Thoracic aorta (tissue), 2 donors: ENCODE measurements at regions not wholly inside any gene's neighbourhood (a gene's known extent, or its start where the extent isn't known, plus 50 kb on each side); places are given as distances from the start of the nearest gene placed in this dataset.

Experiments used
- ATAC-seq: fragments of 150-250 bp; one replicate; pipeline ENCODE4 v1.8.0; 2017; ENCODE audit warnings: low read depth; ENCODE audit not compliant: insufficient number of reproducible peaks, low FRiP score
- DNase-seq: peaks from one replicate; pipeline ENCODE4 v3.0.0-alpha.2; 2020; ENCODE audit warnings: low spot score
- H3K27ac ChIP-seq, 2 donors: fragments of 200-600 bp; sonication (generic); 1 replicate in 1 of 2; 2 replicates in 1 of 2; pipeline ENCODE4 v1.5.1; 2016; ENCODE audit warnings: mild to moderate bottlenecking in 2 of 2, moderate library complexity in 2 of 2
- H3K27me3 ChIP-seq: fragments of 200-600 bp; sonication (generic); replicated peaks from 2 replicates; pipeline ENCODE4 v1.6.0; 2016; ENCODE audit warnings: mild to moderate bottlenecking; ENCODE audit not compliant: insufficient read depth
- H3K36me3 ChIP-seq: fragments of 200-600 bp; sonication (generic); one replicate; pipeline ENCODE4 v1.5.1; 2016
- H3K4me1 ChIP-seq, 2 donors: fragments of 200-600 bp; sonication (generic); 1 replicate in 1 of 2; 2 replicates in 1 of 2; pipeline versions ENCODE4 v1.5.1 to v1.6.0; 2016; ENCODE audit warnings: low read depth in 2 of 2, mild to moderate bottlenecking in 1 of 2; ENCODE audit not compliant: control insufficient read depth in 1 of 2
- H3K4me3 ChIP-seq: fragments of 200-600 bp; sonication (generic); 2 replicates; pipeline ENCODE4 v1.5.1; 2016; ENCODE audit warnings: mild to moderate bottlenecking
- H3K9me3 ChIP-seq: fragments of 200-600 bp; sonication (generic); 2 replicates; pipeline ENCODE4 v1.5.1; 2016
- CTCF ChIP-seq: fragments of 200-600 bp; sonication (generic); IDR thresholded peaks from one replicate; pipeline ENCODE4 v1.5.1; 2019; ENCODE audit warnings: antibody characterized with exemption

GRCh38 chr3:165476399-165477060, 280.3 kb upstream of the SLITRK3 start:
- TF ChIP-seq CTCF = no peak
- DNase-seq (no peak), ATAC-seq (no peak)
- Histone ChIP-seq H3K27ac (no peak overlapping the region), H3K4me1 (no peaks in the 10 kb centered on the region), H3K4me3 (no peak overlapping the region), H3K27me3 (no peaks in the 10 kb centered on the region), H3K9me3 (peaks cover 7% of the 10 kb centered on the region), H3K36me3 (no peaks in the 10 kb centered on the region)

- Histone ChIP-seq H3K4me3 (no peak overlapping the region), H3K27me3 (no peaks in the 10 kb centered on the region), H3K36me3 (no peaks in the 10 kb centered on the region), H3K27ac (no peak overlapping the region), H3K4me1 (peaks cover 0 to 4% of the 10 kb centered on the region in 2 donors), H3K9me3 (no peaks in the 10 kb centered on the region)
- DNase-seq (no peak), ATAC-seq (no peak)
- TF ChIP-seq CTCF = no peak
Measured at GRCh38 chr3:165466856-165467255, 270.7 kb upstream of the SLITRK3 start.

- Histone ChIP-seq H3K27ac (no peak overlapping the region), H3K4me3 (no peak overlapping the region), H3K27me3 (no peaks in the 10 kb centered on the region), H3K36me3 (no peaks in the 10 kb centered on the region), H3K9me3 (no peaks in the 10 kb centered on the region), H3K4me1 (peaks cover 0 to 4% of the 10 kb centered on the region in 2 donors)
- ATAC-seq (no peak), DNase-seq (no peak)
- TF ChIP-seq CTCF = no peak
Measured at GRCh38 chr3:165464736-165465135, 268.6 kb upstream of the SLITRK3 start.

- Histone ChIP-seq H3K27ac (no peak overlapping the region), H3K4me3 (no peak overlapping the region), H3K9me3 (no peaks in the 10 kb centered on the region), H3K4me1 (peaks cover 0 to 4% of the 10 kb centered on the region in 2 donors), H3K27me3 (no peaks in the 10 kb centered on the region), H3K36me3 (no peaks in the 10 kb centered on the region)
- DNase-seq = no peak
- no peak for ATAC-seq
- TF ChIP-seq CTCF = no peak
Measured at GRCh38 chr3:165463531-165463930, 267.3 kb upstream of the SLITRK3 start.

- TF ChIP-seq CTCF = no peak
- H3K4me3 ChIP-seq = no peak overlapping the region
- H3K4me1 ChIP-seq = peaks cover 0 to 4% of the 10 kb centered on the region in 2 donors
- DNase-seq = no peak
- no peak for ATAC-seq
- H3K27me3 ChIP-seq = no peaks in the 10 kb centered on the region
- no peak overlapping the region for H3K27ac ChIP-seq
- H3K9me3 ChIP-seq = no peaks in the 10 kb centered on the region
- no peaks in the 10 kb centered on the region for H3K36me3 ChIP-seq
Measured at GRCh38 chr3:165462636-165463334, 266.6 kb upstream of the SLITRK3 start.
